Activated naive CD8-positive, alpha-beta T cell treated with anti-CD3 and anti-CD28 coated beads, Interleukin-2, amount 10 ng/mL, durations not matched to agents 7 days and 5 days (primary cell): ENCODE measurements at regions not wholly inside any gene's neighbourhood (a gene's known extent, or its start where the extent isn't known, plus 50 kb on each side); places are given as distances from the start of the nearest gene placed in this dataset.

Experiments used
- ATAC-seq: fragments of 150-1000 bp; cut with Tn5 transposase; one replicate; pipeline ENCODE4 v1.10.0; 2021; ENCODE audit warnings: low read depth, moderate library complexity
- POLR2A ChIA-PET: fragments of 350-600 bp; sonication (Branson Sonifier 250); formaldehyde crosslinking; loops from one replicate; lab custom pipeline; 2021; ENCODE audit warnings: antibody characterized with exemption; lab: Charles Lee
- DNase-seq: peaks from one replicate; pipeline ENCODE4 v3.0.0; 2021
- H3K27ac Mint-ChIP-seq: one replicate; pipeline ENCODE4 v1.8.0; 2022; ENCODE audit warnings: mild to moderate bottlenecking, mixed read lengths
- H3K27me3 Mint-ChIP-seq: one replicate; pipeline ENCODE4 v1.8.0; 2022; ENCODE audit warnings: mild to moderate bottlenecking, moderate library complexity, mixed read lengths
- H3K36me3 Mint-ChIP-seq: one replicate; pipeline ENCODE4 v1.8.0; 2021; ENCODE audit warnings: mild to moderate bottlenecking, mixed read lengths
- H3K4me1 Mint-ChIP-seq: one replicate; pipeline ENCODE4 v1.8.0; 2021; ENCODE audit warnings: mixed read lengths
- H3K4me3 Mint-ChIP-seq: one replicate; pipeline ENCODE4 v1.8.0; 2022; ENCODE audit warnings: mild to moderate bottlenecking, moderate library complexity, mixed read lengths
- H3K9me3 Mint-ChIP-seq: one replicate; pipeline ENCODE4 v1.8.0; 2021; ENCODE audit warnings: mixed read lengths

GRCh38 chr4:53809816-53810215, 218.5 kb upstream of the LNX1 start:
- Mint-ChIP-seq H3K27me3 (no peaks in the 10 kb centered on the region), H3K4me1 (no peaks in the 10 kb centered on the region), H3K36me3 (no peaks in the 10 kb centered on the region), H3K4me3 (no peak overlapping the region), H3K27ac (no peak overlapping the region), H3K9me3 (no peaks in the 10 kb centered on the region)
- POLR2A ChIA-PET, result no interaction called here
- no peak for ATAC-seq
- no peak for DNase-seq

GRCh38 chr4:53805291-53805690, 214.0 kb upstream of the LNX1 start:
- H3K27ac Mint-ChIP-seq, result no peak overlapping the region
- no peaks in the 10 kb centered on the region for H3K9me3 Mint-ChIP-seq
- no peaks in the 10 kb centered on the region for H3K4me1 Mint-ChIP-seq
- ATAC-seq (no peak), DNase-seq (no peak)
- H3K27me3 Mint-ChIP-seq, result no peaks in the 10 kb centered on the region
- no peaks in the 10 kb centered on the region for H3K36me3 Mint-ChIP-seq
- H3K4me3 Mint-ChIP-seq, result no peak overlapping the region
- POLR2A ChIA-PET, result no interaction called here

- POLR2A ChIA-PET, result no interaction called here
- no peak for ATAC-seq
- Mint-ChIP-seq H3K9me3 (no peaks in the 10 kb centered on the region), H3K27me3 (no peaks in the 10 kb centered on the region), H3K4me3 (no peak overlapping the region), H3K4me1 (no peaks in the 10 kb centered on the region), H3K36me3 (no peaks in the 10 kb centered on the region), H3K27ac (no peak overlapping the region)
- DNase-seq, result peak; percentile 31
Measured at GRCh38 chr4:53804719-53805118, 213.4 kb upstream of the LNX1 start.

GRCh38 chr4:53802500-53802899, 211.2 kb upstream of the LNX1 start:
- POLR2A ChIA-PET, result no interaction called here
- Mint-ChIP-seq H3K27ac (no peak overlapping the region), H3K4me3 (no peak overlapping the region), H3K9me3 (no peaks in the 10 kb centered on the region), H3K4me1 (no peaks in the 10 kb centered on the region), H3K36me3 (no peaks in the 10 kb centered on the region), H3K27me3 (peaks cover 3% of the 10 kb centered on the region)
- DNase-seq (no peak), ATAC-seq (no peak)

GRCh38 chr4:53801373-53801772, 210.1 kb upstream of the LNX1 start:
- H3K9me3 Mint-ChIP-seq, result no peaks in the 10 kb centered on the region
- H3K4me3 Mint-ChIP-seq, result no peak overlapping the region
- H3K27ac Mint-ChIP-seq, result no peak overlapping the region
- ATAC-seq, result no peak
- POLR2A ChIA-PET, result no interaction called here
- no peaks in the 10 kb centered on the region for H3K4me1 Mint-ChIP-seq
- H3K36me3 Mint-ChIP-seq, result no peaks in the 10 kb centered on the region
- H3K27me3 Mint-ChIP-seq, result peaks cover 3% of the 10 kb centered on the region
- no peak for DNase-seq

- no peak overlapping the region for H3K4me3 Mint-ChIP-seq
- H3K4me1 Mint-ChIP-seq, result no peaks in the 10 kb centered on the region
- H3K9me3 Mint-ChIP-seq, result no peaks in the 10 kb centered on the region
- no peak overlapping the region for H3K27ac Mint-ChIP-seq
- POLR2A ChIA-PET, result no interaction called here
- ATAC-seq (no peak), DNase-seq (no peak)
- H3K27me3 Mint-ChIP-seq, result peaks cover 3% of the 10 kb centered on the region
- no peaks in the 10 kb centered on the region for H3K36me3 Mint-ChIP-seq
Measured at GRCh38 chr4:53800741-53801140, 209.5 kb upstream of the LNX1 start.

GRCh38 chr4:53793096-53793495, 201.8 kb upstream of the LNX1 start:
- POLR2A ChIA-PET, result no interaction called here
- no peaks in the 10 kb centered on the region for H3K4me1 Mint-ChIP-seq
- DNase-seq (no peak), ATAC-seq (no peak)
- no peaks in the 10 kb centered on the region for H3K36me3 Mint-ChIP-seq
- H3K27me3 Mint-ChIP-seq, result no peaks in the 10 kb centered on the region
- H3K27ac Mint-ChIP-seq, result no peak overlapping the region
- H3K4me3 Mint-ChIP-seq, result no peak overlapping the region
- H3K9me3 Mint-ChIP-seq, result peaks cover 2% of the 10 kb centered on the region

GRCh38 chr4:53790286-53790685, 199.0 kb upstream of the LNX1 start:
- no peak for DNase-seq
- no peaks in the 10 kb centered on the region for H3K4me1 Mint-ChIP-seq
- no peaks in the 10 kb centered on the region for H3K36me3 Mint-ChIP-seq
- no peak for ATAC-seq
- no peak overlapping the region for H3K4me3 Mint-ChIP-seq
- POLR2A ChIA-PET, result no interaction called here
- no peak overlapping the region for H3K27ac Mint-ChIP-seq
- H3K27me3 Mint-ChIP-seq, result no peaks in the 10 kb centered on the region
- peaks cover 2% of the 10 kb centered on the region for H3K9me3 Mint-ChIP-seq

- H3K27ac Mint-ChIP-seq, result no peak overlapping the region
- no peaks in the 10 kb centered on the region for H3K36me3 Mint-ChIP-seq
- DNase-seq, result no peak
- no peak for ATAC-seq
- no peaks in the 10 kb centered on the region for H3K4me1 Mint-ChIP-seq
- POLR2A ChIA-PET, result no interaction called here
- no peaks in the 10 kb centered on the region for H3K27me3 Mint-ChIP-seq
- peaks cover 2% of the 10 kb centered on the region for H3K9me3 Mint-ChIP-seq
- H3K4me3 Mint-ChIP-seq, result no peak overlapping the region
Measured at GRCh38 chr4:53788621-53789020, 197.3 kb upstream of the LNX1 start.

GRCh38 chr4:53788011-53788410, 196.7 kb upstream of the LNX1 start:
- Mint-ChIP-seq H3K27me3 (peaks cover 2% of the 10 kb centered on the region), H3K4me1 (no peaks in the 10 kb centered on the region), H3K4me3 (no peak overlapping the region), H3K36me3 (no peaks in the 10 kb centered on the region), H3K27ac (no peak overlapping the region), H3K9me3 (peaks cover 2% of the 10 kb centered on the region)
- POLR2A ChIA-PET, result no interaction called here
- DNase-seq, result no peak
- ATAC-seq, result no peak

GRCh38 chr4:53786632-53787031, 195.3 kb upstream of the LNX1 start:
- H3K4me1 Mint-ChIP-seq, result no peaks in the 10 kb centered on the region
- H3K9me3 Mint-ChIP-seq, result no peaks in the 10 kb centered on the region
- POLR2A ChIA-PET, result no interaction called here

GRCh38 chr4:53785996-53786395, 194.7 kb upstream of the LNX1 start:
- POLR2A ChIA-PET, result no interaction called here
- Mint-ChIP-seq H3K4me1 (no peaks in the 10 kb centered on the region), H3K27me3 (peaks cover 2% of the 10 kb centered on the region), H3K4me3 (no peak overlapping the region), H3K9me3 (no peaks in the 10 kb centered on the region), H3K36me3 (no peaks in the 10 kb centered on the region), H3K27ac (no peak overlapping the region)
- DNase-seq (no peak), ATAC-seq (no peak)

More at GRCh38 chr4:53786632-53787031, 195.3 kb upstream of the LNX1 start:
- H3K36me3 Mint-ChIP-seq, result no peaks in the 10 kb centered on the region
- H3K27ac Mint-ChIP-seq, result no peak overlapping the region
- ATAC-seq (no peak), DNase-seq (no peak)
- no peak overlapping the region for H3K4me3 Mint-ChIP-seq
- H3K27me3 Mint-ChIP-seq, result peaks cover 2% of the 10 kb centered on the region

GRCh38 chr4:53784112-53784511, 192.8 kb upstream of the LNX1 start:
- Mint-ChIP-seq H3K9me3 (no peaks in the 10 kb centered on the region), H3K4me3 (no peak overlapping the region), H3K36me3 (no peaks in the 10 kb centered on the region), H3K27ac (no peak overlapping the region), H3K27me3 (peaks cover 2% of the 10 kb centered on the region), H3K4me1 (no peaks in the 10 kb centered on the region)
- ATAC-seq, result no peak
- no peak for DNase-seq
- POLR2A ChIA-PET, result no interaction called here

GRCh38 chr4:53783208-53783859, 192.0 kb upstream of the LNX1 start:
- ATAC-seq, result no peak
- Mint-ChIP-seq H3K36me3 (no peaks in the 10 kb centered on the region), H3K4me3 (no peak overlapping the region), H3K27ac (no peak overlapping the region), H3K27me3 (peaks cover 2% of the 10 kb centered on the region), H3K9me3 (no peaks in the 10 kb centered on the region), H3K4me1 (no peaks in the 10 kb centered on the region)
- POLR2A ChIA-PET, result no interaction called here
- DNase-seq, result no peak

- H3K4me1 Mint-ChIP-seq, result no peaks in the 10 kb centered on the region
- POLR2A ChIA-PET, result no interaction called here
- no peak overlapping the region for H3K4me3 Mint-ChIP-seq
- DNase-seq (no peak), ATAC-seq (no peak)
- no peak overlapping the region for H3K27ac Mint-ChIP-seq
- no peaks in the 10 kb centered on the region for H3K36me3 Mint-ChIP-seq
- H3K27me3 Mint-ChIP-seq, result peaks cover 2% of the 10 kb centered on the region
- no peaks in the 10 kb centered on the region for H3K9me3 Mint-ChIP-seq
Measured at GRCh38 chr4:53782458-53782845, 191.2 kb upstream of the LNX1 start.
